GM13977 (cell line): ENCODE measurements at regions not wholly inside any gene's neighbourhood (a gene's known extent, or its start where the extent isn't known, plus 50 kb on each side); places are given as distances from the start of the nearest gene placed in this dataset.

Experiments
- DNase-seq: peaks from one replicate; pipeline ENCODE4 v3.0.0; 2012; ENCODE audit warnings: low spot score
- CTCF ChIP-seq: IDR thresholded peaks from 2 replicates; pipeline ENCODE4 v1.5.1; 2012; ENCODE audit warnings: mild to moderate bottlenecking, control low read depth; ENCODE audit not compliant: insufficient read depth; ENCODE audit errors: extremely low read depth, missing control alignments
- in situ Hi-C: fragments of 300-500 bp; cut with MboI; formaldehyde crosslinking; loops from one replicate; pipeline ENCODE4 v1.12.0; 2022; ENCODE audit warnings: low sequenced_read_pairs, low pct_unique_long_range_greater_than_20kb, mixed read lengths, inconsistent platforms; ENCODE audit not compliant: unreplicated experiment

GRCh38 chr14:65206078-65206447 lies 103.7 kb upstream of the MAX start:
- no peak for TF ChIP-seq CTCF
- DNase-seq = no peak
- in situ Hi-C loops = no loop called here

DNA sequence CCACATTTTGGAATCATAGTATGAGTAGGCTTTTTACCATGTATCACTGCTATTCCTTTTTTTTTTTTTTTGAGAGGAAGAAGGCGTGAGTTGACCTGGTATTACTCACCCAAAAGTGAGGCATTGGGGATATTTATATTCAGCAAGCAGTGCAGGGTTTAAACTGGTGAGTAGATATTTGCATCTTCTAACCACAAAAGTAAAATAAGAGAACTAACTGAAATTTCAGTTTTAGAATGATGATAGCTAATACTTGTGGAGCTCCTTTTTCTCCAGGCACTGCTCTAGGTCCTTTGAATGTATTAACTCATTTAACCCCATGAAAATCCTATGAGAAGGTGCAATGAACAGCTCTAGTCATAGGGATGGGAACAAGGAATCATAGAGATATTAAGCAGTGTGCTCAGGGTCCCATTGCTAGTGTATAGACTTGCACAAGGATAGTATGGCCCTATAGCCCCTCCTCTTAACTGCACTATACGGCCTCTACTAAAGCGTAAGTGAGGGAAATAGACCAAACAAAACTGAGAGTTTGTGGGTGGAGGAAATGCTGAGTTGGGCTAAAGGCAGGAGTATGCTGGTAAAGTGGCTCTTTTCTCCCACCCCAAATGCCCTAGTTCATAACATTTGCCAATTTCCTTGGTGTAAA lies 104.3 kb upstream of the MAX start:
- in situ Hi-C loops = no loop called here
- TF ChIP-seq CTCF = no peak
- peak; percentile 54 for DNase-seq

DNA sequence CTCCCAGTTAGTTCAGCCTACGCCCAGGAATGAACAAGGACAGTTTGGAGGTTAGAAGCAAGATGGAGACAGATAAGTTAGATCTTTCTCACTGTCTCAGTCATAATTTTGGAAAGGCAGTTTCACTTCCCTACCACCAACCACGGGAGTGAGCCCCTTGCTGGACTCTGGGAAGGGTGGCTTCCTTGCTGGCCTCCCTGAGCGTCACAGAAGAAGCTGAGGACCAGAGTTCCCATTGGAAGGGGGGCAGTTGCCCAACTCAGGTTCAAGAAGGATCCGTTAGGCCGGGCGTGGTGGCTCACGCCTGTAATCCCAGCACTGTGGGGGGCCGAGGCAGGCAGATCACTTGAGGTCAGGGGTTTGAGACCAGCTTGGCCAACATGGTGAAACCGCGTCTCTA lies 106.2 kb upstream of the MAX start:
- DNase-seq = no peak
- no peak for TF ChIP-seq CTCF
- in situ Hi-C loops = no loop called here

DNA sequence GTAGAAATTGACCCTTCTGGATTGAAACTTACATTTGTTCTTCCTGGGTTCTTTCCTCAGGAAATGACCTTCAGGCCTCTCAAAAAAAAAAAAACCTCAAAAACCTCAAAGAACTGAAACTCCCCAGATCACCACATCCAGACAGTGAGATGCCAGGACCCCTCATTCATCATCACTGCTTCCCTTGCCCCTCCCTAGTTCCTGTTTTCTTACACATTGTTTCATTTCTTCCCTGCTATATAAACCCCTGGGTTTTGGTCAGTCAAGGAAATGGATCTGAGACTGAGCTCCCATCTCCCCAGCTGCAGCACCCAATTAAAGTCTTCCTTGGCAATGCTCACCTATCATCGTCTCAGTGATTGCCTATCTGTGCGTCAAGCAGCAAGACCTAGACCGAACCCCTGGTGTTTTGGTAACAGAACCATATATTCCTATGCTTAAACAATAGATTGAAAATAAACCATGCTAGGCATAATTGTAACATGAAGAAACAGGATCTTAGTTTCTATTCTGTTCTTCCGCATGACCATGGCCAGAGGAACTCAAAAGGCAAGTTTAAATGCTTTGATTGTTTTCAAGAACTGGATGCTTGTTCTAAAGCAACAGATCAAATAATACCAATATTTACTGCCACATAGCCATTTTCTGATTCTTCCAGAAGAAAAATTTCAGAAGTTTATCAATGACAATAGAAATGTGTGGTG lies 108.0 kb upstream of the MAX start:
- DNase-seq = no peak
- TF ChIP-seq CTCF = no peak
- in situ Hi-C loops = no loop called here

DNA sequence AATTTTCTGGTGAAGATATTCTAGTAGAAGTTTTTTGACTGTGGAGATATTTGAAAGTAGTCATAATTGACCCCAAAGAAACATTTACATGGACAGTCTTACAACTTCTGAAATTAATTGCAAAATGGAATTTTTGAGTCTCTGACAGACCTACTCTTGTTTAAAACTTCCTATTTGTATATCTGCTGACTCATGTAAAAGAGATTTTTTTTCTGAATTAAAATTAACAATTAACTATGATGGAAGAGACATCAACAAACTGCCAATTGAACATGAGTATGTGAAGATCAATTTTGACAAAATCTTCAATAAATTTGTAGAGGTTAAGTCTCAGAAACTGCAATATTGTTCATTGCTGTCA lies 108.5 kb upstream of the MAX start:
- no peak for TF ChIP-seq CTCF
- DNase-seq = no peak
- in situ Hi-C loops = no loop called here

GRCh38 chr14:65211341-65211987 lies 109.1 kb upstream of the MAX start:
- DNase-seq = no peak
- TF ChIP-seq CTCF = no peak
- in situ Hi-C loops = no loop called here
